Right lobe of liver (tissue), 4 donors: ENCODE measurements at regions not wholly inside any gene's neighbourhood (a gene's known extent, or its start where the extent isn't known, plus 50 kb on each side); places are given as distances from the start of the nearest gene placed in this dataset.

ENCODE experiments used
- CTCF ChIP-seq, 4 donors: fragments of 200-600 bp in 3 of 4; fragments of 450-650 bp in 1 of 4; IDR thresholded peaks; one replicate each; pipeline versions ENCODE4 v1.5.1 to v1.8.0; 2016 to 2022; ENCODE audit warnings: antibody characterized with exemption in 4 of 4, mild to moderate bottlenecking in 2 of 4
- POLR2A ChIP-seq: fragments of 450-650 bp; IDR thresholded peaks from one replicate; pipeline ENCODE4 v1.6.1; 2017; ENCODE audit warnings: antibody characterized with exemption, mild to moderate bottlenecking
- donor health status: DM: no; HTN: no; CAD: no.
- donor health status: DM: no; HTN: no; CAD: no.
- donor health status: DM: no; HTN: yes; CAD: no.

GRCh38 chr22:27022896-27023361, 365.5 kb downstream of the MIAT start:
- TF ChIP-seq CTCF (IDR thresholded peaks at IDR 0.05) (no peak), POLR2A (no peak)
